ENCODE measurements at regions not wholly inside any gene's neighbourhood (a gene's known extent, or its start where the extent isn't known, plus 50 kb on each side); places are given as distances from the start of the nearest gene placed in this dataset.

DNA sequence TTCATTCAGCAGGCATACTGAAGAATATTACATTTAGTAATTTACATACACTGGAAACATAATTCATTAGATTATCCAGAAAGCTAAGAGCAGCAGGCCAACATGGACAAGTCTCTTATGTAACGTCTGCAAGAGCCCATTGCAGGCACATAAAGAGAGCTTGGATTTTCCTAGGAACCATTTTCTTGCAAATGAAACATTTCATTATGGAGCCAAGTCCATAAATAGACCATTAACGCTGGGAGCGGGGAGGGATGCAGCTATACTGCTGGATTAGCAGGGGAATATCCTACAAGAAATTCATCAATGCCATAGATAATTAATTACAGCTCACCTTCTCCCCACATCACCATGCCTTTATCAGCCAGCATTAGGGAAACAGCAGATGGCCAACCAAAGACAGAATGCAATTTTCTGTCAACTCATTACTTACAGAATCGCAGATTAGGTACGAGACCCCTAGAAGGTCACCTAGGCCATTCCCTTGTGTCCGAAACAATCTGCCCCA, 170.4 kb downstream of the C1D start:
- no peak overlapping the region for H3K4me3 ChIP-seq (replicated peaks in 1 of 3; ENCODE audit: insufficient read depth in 1 of 3, low read depth in 1 of 3, low read length in 3 of 3)
- H4K20me1 ChIP-seq (replicated peaks; ENCODE audit: control insufficient read depth, extremely low read depth, insufficient read depth, low read length) = no peaks in the 10 kb centered on the region
- no peaks in the 10 kb centered on the region for H3K79me2 ChIP-seq (ENCODE audit: control insufficient read depth, insufficient read depth, low read length)
- no peaks in the 10 kb centered on the region for H3K27me3 ChIP-seq (ENCODE audit: control insufficient read depth in 2 of 2, insufficient read depth in 2 of 2, low read length in 2 of 2)
- H3K36me3 ChIP-seq (ENCODE audit: control insufficient read depth in 2 of 2, extremely low read depth in 1 of 2, insufficient read depth in 2 of 2, low read length in 2 of 2) = no peaks in the 10 kb centered on the region
- H3K9me1 ChIP-seq (replicated peaks; ENCODE audit: control insufficient read depth, extremely low read depth, insufficient read depth, low read length) = no peaks in the 10 kb centered on the region
- H3K9ac ChIP-seq (replicated peaks; ENCODE audit: extremely low read depth, insufficient read depth, low read length) = no peak overlapping the region
- no TSS peak for BruUV-seq (replicated peaks)
- DNase-seq (ENCODE audit: low read depth, low spot score) (no peak), FAIRE-seq (no peak)
- no peaks in the 10 kb centered on the region for H3K9me3 ChIP-seq (replicated peaks; ENCODE audit: control insufficient read depth, insufficient read depth, low read length)
- no peak overlapping the region for H3K4me2 ChIP-seq (ENCODE audit: insufficient read depth, low read length)
- ChIA-PET POLR2A (no interaction called here), CTCF (interaction anchor here (1.9 kb wide), 1 partner anchor 12 kb away, joined by 4 read pairs; no protein-coding TSS in a partner anchor)
- TF ChIP-seq, protein P1, sequence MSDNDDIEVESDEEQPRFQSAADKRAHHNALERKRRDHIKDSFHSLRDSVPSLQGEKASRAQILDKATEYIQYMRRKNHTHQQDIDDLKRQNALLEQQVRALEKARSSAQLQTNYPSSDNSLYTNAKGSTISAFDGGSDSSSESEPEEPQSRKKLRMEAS (IDR thresholded peaks at IDR 0.05; ENCODE audit: insufficient read depth, insufficient read length) = no peak
- no peak for TF ChIP-seq POLR2A (IDR thresholded peaks at IDR 0.05; ENCODE audit: low read depth, low read length)
- TF ChIP-seq EZH2 (IDR thresholded peaks at IDR 0.05; ENCODE audit: borderline replicate concordance, low read depth, low read length, severe bottlenecking) = no peak
- TF ChIP-seq MYC (IDR thresholded peaks at IDR 0.05; ENCODE audit: low read depth, low read length) = no peak
- no peak for TF ChIP-seq FOS (IDR thresholded peaks at IDR 0.05; ENCODE audit: borderline replicate concordance, insufficient read depth, low read length)
- no peak for TF ChIP-seq GATA2 (IDR thresholded peaks at IDR 0.05; ENCODE audit: insufficient read depth, insufficient read length, low read depth, low read length)
- TF ChIP-seq JUN (IDR thresholded peaks at IDR 0.05; ENCODE audit: borderline replicate concordance, insufficient read depth, insufficient read length, low read depth) = no peak
- TF ChIP-seq, protein P2, sequence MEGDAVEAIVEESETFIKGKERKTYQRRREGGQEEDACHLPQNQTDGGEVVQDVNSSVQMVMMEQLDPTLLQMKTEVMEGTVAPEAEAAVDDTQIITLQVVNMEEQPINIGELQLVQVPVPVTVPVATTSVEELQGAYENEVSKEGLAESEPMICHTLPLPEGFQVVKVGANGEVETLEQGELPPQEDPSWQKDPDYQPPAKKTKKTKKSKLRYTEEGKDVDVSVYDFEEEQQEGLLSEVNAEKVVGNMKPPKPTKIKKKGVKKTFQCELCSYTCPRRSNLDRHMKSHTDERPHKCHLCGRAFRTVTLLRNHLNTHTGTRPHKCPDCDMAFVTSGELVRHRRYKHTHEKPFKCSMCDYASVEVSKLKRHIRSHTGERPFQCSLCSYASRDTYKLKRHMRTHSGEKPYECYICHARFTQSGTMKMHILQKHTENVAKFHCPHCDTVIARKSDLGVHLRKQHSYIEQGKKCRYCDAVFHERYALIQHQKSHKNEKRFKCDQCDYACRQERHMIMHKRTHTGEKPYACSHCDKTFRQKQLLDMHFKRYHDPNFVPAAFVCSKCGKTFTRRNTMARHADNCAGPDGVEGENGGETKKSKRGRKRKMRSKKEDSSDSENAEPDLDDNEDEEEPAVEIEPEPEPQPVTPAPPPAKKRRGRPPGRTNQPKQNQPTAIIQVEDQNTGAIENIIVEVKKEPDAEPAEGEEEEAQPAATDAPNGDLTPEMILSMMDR (IDR thresholded peaks at IDR 0.05; ENCODE audit: extremely low read depth in 1 of 2, insufficient read depth in 1 of 2, low read depth in 1 of 2, low read length in 2 of 2) = no peak
- intact Hi-C loops (cut with micrococcal nuclease) = no loop called here
- no peaks in the 10 kb centered on the region for H3K4me1 ChIP-seq (ENCODE audit: control insufficient read depth, extremely low read depth, insufficient read depth, low read length)
- H3K27ac ChIP-seq (ENCODE audit: insufficient read depth, low read depth, low read length) = no peak overlapping the region
- dilution Hi-C loops (cut with MboI; ENCODE audit: extremely low pct_ligation_motif_present, low sequenced_read_pairs) = no loop called here
- no peak overlapping the region for H2AFZ ChIP-seq (ENCODE audit: low read depth, low read length)
